ENCODE measurements at regions not wholly inside any gene's neighbourhood (a gene's known extent, or its start where the extent isn't known, plus 50 kb on each side); places are given as distances from the start of the nearest gene placed in this dataset.

DNA sequence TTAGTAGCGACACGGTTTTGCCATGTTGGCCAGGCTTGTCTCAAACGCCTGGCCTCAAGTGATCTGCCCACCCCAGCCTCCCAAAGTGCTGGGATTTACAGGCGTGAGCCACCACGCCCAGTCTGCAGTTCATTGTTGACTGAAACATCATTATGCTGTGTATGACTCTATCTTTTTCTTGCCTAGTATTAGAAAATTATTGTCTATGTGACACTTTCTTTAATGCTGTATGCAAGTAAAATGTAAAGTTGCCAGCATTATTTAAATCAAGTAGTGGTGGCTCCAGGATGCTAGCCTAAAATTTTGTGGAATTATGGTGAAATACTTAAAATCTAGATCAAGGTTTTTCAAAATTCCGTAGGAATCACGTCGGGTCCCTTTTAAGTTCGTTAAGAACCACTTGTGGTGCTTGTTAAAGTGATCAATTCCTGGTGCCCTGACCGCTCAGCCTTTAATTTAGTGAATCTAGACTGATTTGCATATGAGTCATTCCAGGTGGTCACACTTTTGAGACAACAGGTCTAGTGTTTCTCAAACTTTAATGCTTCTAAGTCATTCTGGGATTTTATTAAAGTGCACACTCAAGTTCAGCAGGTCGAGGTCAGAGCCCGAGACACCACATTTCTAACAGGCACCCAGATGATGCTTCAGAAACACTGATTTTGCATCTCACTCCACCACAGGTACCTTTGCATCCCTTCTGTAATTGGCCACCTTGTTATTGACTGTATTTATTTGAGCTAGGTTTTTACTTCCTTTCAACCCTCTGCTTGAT is 132.6 kb upstream of the MTHFD1L start:
- H3K4me3 ChIP-seq (ENCODE audit: low read length) = no peak overlapping the region
- TF ChIP-seq, protein P1, sequence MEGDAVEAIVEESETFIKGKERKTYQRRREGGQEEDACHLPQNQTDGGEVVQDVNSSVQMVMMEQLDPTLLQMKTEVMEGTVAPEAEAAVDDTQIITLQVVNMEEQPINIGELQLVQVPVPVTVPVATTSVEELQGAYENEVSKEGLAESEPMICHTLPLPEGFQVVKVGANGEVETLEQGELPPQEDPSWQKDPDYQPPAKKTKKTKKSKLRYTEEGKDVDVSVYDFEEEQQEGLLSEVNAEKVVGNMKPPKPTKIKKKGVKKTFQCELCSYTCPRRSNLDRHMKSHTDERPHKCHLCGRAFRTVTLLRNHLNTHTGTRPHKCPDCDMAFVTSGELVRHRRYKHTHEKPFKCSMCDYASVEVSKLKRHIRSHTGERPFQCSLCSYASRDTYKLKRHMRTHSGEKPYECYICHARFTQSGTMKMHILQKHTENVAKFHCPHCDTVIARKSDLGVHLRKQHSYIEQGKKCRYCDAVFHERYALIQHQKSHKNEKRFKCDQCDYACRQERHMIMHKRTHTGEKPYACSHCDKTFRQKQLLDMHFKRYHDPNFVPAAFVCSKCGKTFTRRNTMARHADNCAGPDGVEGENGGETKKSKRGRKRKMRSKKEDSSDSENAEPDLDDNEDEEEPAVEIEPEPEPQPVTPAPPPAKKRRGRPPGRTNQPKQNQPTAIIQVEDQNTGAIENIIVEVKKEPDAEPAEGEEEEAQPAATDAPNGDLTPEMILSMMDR (conservative IDR thresholded peaks at IDR 0.05; ENCODE audit: low read depth, low read length) = no peak
- no peak for DNase-seq (ENCODE audit: low read depth)

DNA sequence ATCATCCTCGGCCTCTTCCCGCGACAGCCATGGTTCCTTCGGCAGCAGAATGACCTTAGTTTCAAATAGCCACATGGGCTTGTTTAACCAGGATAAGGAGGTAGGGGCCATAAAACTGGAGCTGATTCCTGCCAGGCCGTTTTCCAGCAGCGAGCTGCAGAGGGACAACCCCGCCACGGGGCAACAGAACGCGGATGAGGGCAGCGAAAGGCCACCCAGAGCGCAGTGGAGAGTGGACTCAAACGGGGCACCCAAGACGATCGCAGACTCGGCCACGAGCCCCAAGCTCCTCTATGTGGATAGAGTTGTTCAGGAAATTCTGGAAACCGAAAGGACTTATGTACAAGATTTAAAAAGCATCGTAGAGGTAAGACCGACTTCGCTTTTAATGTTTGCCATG is 131.8 kb upstream of the MTHFD1L start:
- TF ChIP-seq, protein P1 (conservative IDR thresholded peaks at IDR 0.05; ENCODE audit: low read depth, low read length) = no peak
- DNase-seq (ENCODE audit: low read depth) = no peak
- H3K4me3 ChIP-seq (ENCODE audit: low read length) = no peak overlapping the region

DNA sequence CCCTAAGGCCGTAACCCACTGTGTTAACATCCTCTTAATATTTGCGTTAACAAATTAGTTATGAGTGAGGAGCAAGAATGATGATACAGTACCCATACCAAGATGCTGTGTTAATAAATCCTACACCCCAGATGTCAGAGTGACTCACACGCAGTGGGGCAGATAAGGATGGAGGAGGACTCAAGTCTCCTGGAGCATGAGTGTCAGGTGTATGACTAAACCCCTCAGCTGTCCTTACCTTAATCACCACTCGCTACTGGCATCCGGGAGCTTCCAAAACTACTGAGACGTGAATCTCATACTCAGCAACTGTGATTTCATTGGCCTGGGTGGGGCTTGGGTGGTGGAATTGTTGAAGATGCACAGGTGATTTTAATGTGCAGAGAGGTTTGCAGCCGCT is 131.3 kb upstream of the MTHFD1L start:
- H3K4me3 ChIP-seq (ENCODE audit: low read length) = no peak overlapping the region
- TF ChIP-seq, protein P1 (conservative IDR thresholded peaks at IDR 0.05; ENCODE audit: low read depth, low read length) = no peak
- no peak for DNase-seq (ENCODE audit: low read depth)

DNA sequence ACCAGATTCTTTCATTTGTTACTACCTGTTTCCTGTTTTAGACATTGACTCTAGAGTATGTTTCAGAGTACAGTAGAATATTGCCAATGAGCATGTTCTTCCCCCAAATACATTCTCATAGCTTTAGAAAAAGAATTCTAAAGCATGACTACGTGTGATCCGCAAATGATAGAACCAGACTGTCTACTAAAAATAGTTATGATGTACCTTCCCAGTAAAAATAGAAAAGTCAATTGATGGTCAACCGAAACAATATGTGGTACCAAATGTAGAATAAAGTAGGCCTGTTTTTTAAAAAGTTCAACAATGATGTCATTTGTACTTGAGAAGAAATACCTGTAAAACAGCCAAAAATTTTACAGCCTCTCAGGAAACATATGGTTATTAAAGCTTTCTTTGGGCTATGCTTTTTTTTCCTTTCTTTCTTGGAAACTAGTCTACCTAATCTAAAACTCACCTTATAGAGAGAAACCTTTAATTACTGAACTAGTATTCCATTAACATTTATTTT is 130.1 kb upstream of the MTHFD1L start:
- no peak for DNase-seq (ENCODE audit: low read depth)
- H3K4me3 ChIP-seq (ENCODE audit: low read length) = no peak overlapping the region
- TF ChIP-seq, protein P1 (conservative IDR thresholded peaks at IDR 0.05; ENCODE audit: low read depth, low read length) = no peak

DNA sequence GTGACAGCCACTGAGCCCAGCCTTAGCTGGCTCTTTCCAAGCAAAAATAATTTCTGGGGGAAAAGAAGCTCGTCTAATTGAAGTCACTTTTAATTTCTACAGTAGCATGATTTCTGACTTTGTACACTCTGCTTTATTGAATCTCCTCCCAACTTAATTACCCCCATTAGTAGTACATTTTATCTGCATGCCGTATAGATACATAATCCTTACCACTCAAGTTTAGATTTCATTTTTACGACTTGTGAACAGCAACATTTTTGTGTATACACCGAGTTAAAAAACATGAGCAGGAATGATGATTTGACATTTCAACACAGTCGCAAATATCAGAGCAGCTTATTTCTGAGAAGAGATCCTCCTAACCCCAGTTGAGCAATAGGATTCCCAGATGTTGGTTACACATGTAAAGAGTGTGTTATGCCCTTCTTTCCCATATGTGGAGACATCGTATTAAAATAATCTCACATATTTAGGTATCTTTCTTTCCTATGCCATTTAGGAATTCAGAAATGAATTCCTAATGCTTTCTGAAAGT is 127.3 kb upstream of the MTHFD1L start:
- DNase-seq (ENCODE audit: low read depth) = no peak
- H3K4me3 ChIP-seq (ENCODE audit: low read length) = no peak overlapping the region
- TF ChIP-seq, protein P1 (conservative IDR thresholded peaks at IDR 0.05; ENCODE audit: low read depth, low read length) = no peak

DNA sequence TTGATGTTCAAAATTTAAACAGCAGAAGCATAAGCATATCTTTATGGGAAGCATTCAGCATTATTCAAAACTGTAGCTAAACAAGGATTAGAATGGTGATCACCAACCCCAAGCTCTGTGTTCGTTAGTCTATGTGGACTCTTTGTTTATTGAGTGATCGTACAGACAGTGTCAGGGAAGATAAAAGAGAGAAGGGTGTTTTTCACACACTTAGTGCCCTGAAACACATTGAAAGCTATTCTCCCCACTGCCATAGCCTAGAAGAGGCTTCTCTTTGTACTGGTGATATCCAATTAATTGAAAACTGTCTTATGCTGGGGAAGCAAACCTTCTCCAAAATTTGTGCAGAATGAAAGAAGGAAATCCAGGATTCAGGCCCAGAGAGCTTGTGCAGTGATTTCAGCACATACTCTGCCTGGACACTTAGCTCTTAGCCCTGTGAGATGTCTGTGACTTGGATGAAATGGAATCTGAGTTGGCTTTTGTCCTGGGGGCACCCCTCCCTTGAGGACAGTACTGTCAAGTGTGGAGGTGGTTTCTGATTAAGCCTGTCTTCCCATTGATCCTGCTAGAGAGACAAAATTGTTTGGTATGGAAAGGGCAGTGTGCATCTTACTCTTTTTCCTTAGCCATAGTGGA is 125.7 kb upstream of the MTHFD1L start:
- no peak for DNase-seq (ENCODE audit: low read depth)
- H3K4me3 ChIP-seq (ENCODE audit: low read length) = no peak overlapping the region
- TF ChIP-seq, protein P1 (conservative IDR thresholded peaks at IDR 0.05; ENCODE audit: low read depth, low read length) = no peak
